ENCODE measurements at regions not wholly inside any gene's neighbourhood (a gene's known extent, or its start where the extent isn't known, plus 50 kb on each side); places are given as distances from the start of the nearest gene placed in this dataset.
"Not testable (repeated sequence)": the region's sequence is repeated elsewhere in the genome, so short reads cannot be mapped to it uniquely, and the experiment has no call there.

- no peak for TF ChIP-seq CTCF (IDR thresholded peaks at IDR 0.05; ENCODE audit: extremely low read depth, insufficient read depth, missing control alignments)
These were observed 463.2 kb downstream of the TMEM114 start for GRCh38 chr16:8127070-8127469.

GRCh38 chr16:8126313-8126712 is 464.0 kb downstream of the TMEM114 start:
- no peak for TF ChIP-seq CTCF (IDR thresholded peaks at IDR 0.05; ENCODE audit: extremely low read depth, insufficient read depth, missing control alignments)
- in situ Hi-C loops (cut with MboI; ENCODE audit: low pct_unique_long_range_greater_than_20kb, low sequenced_read_pairs, unreplicated experiment): no loop called here
- no peak for DNase-seq (ENCODE audit: low spot score)

More at GRCh38 chr16:8127070-8127469, 463.2 kb downstream of the TMEM114 start:
- DNase-seq (ENCODE audit: low spot score): no peak
- in situ Hi-C loops (cut with MboI; ENCODE audit: low pct_unique_long_range_greater_than_20kb, low sequenced_read_pairs, unreplicated experiment): no loop called here

- DNase-seq (ENCODE audit: low spot score): no peak
- in situ Hi-C loops (cut with MboI; ENCODE audit: low pct_unique_long_range_greater_than_20kb, low sequenced_read_pairs, unreplicated experiment): no loop called here
- no peak for TF ChIP-seq CTCF (IDR thresholded peaks at IDR 0.05; ENCODE audit: extremely low read depth, insufficient read depth, missing control alignments)
These were observed 470.3 kb downstream of the TMEM114 start for GRCh38 chr16:8120001-8120400.

- in situ Hi-C loops (cut with MboI; ENCODE audit: low pct_unique_long_range_greater_than_20kb, low sequenced_read_pairs, unreplicated experiment): no loop called here
- TF ChIP-seq CTCF (IDR thresholded peaks at IDR 0.05; ENCODE audit: extremely low read depth, insufficient read depth, missing control alignments): no peak
- DNase-seq (ENCODE audit: low spot score): no peak
These were observed 474.5 kb downstream of the TMEM114 start for GRCh38 chr16:8115814-8116213.

GRCh38 chr16:8114941-8115340 is 475.4 kb downstream of the TMEM114 start:
- DNase-seq (ENCODE audit: low spot score); in situ Hi-C loops (cut with MboI; ENCODE audit: low pct_unique_long_range_greater_than_20kb, low sequenced_read_pairs, unreplicated experiment): not testable (repeated sequence)

GRCh38 chr16:8113843-8114242 is 476.5 kb downstream of the TMEM114 start:
- DNase-seq (ENCODE audit: low spot score): no peak
- in situ Hi-C loops (cut with MboI; ENCODE audit: low pct_unique_long_range_greater_than_20kb, low sequenced_read_pairs, unreplicated experiment): no loop called here
- TF ChIP-seq CTCF (IDR thresholded peaks at IDR 0.05; ENCODE audit: extremely low read depth, insufficient read depth, missing control alignments): no peak

GRCh38 chr16:8110572-8111514 is 479.5 kb downstream of the TMEM114 start:
- no peak for TF ChIP-seq CTCF (IDR thresholded peaks at IDR 0.05; ENCODE audit: extremely low read depth, insufficient read depth, missing control alignments)
- in situ Hi-C loops (cut with MboI; ENCODE audit: low pct_unique_long_range_greater_than_20kb, low sequenced_read_pairs, unreplicated experiment): no loop called here
- no peak for DNase-seq (ENCODE audit: low spot score)

All from GM13977 (cell line).